Mesendoderm (in vitro differentiated cells): ENCODE measurements at regions not wholly inside any gene's neighbourhood (a gene's known extent, or its start where the extent isn't known, plus 50 kb on each side); places are given as distances from the start of the nearest gene placed in this dataset.
"Not testable (repeated sequence)": the region's sequence is repeated elsewhere in the genome, so short reads cannot be mapped to it uniquely, and the experiment has no call there.

Source experiments
- DNase-seq: peaks from one replicate; pipeline ENCODE4 v3.0.0; 2013
- H2AK5ac ChIP-seq: 2 replicates; pipeline ENCODE4 v1.6.1; 2013; ENCODE audit warnings: low read length, inconsistent platforms
- H2BK120ac ChIP-seq: 2 replicates; pipeline ENCODE4 v1.6.1; 2013; ENCODE audit warnings: low read depth, mild to moderate bottlenecking, low read length, moderate library complexity, mixed read lengths
- H2BK15ac ChIP-seq: replicated peaks from 2 replicates; pipeline ENCODE4 v1.6.1; 2013; ENCODE audit warnings: low read depth, mild to moderate bottlenecking, moderate library complexity
- H2BK5ac ChIP-seq: 2 replicates; pipeline ENCODE4 v1.6.1; 2013; ENCODE audit warnings: low read length, inconsistent platforms
- H3K18ac ChIP-seq: 2 replicates; pipeline ENCODE4 v1.6.1; 2013; ENCODE audit warnings: mild to moderate bottlenecking, low read length, mixed read lengths
- H3K23ac ChIP-seq: one replicate; pipeline ENCODE4 v1.6.1; 2013; ENCODE audit warnings: low read length
- H3K27ac ChIP-seq: 2 replicates; pipeline ENCODE4 v1.5.1; 2013; ENCODE audit warnings: low read depth, mild to moderate bottlenecking, inconsistent platforms, low read length, moderate library complexity
- H3K27me3 ChIP-seq: 2 replicates; pipeline ENCODE4 v1.6.1; 2013; ENCODE audit warnings: low read length, control low read depth, mild to moderate bottlenecking, inconsistent platforms; ENCODE audit not compliant: insufficient read depth, poor library complexity
- H3K36me3 ChIP-seq: 2 replicates; pipeline ENCODE4 v1.6.1; 2013; ENCODE audit warnings: low read length, inconsistent platforms; ENCODE audit not compliant: control insufficient read depth, insufficient read depth
- H3K4ac ChIP-seq: one replicate; pipeline ENCODE4 v1.6.1; 2013; ENCODE audit warnings: low read depth, mild to moderate bottlenecking, low read length, moderate library complexity
- H3K4me1 ChIP-seq: 2 replicates; pipeline ENCODE4 v1.6.1; 2013; ENCODE audit warnings: low read depth, low read length, inconsistent platforms; ENCODE audit not compliant: control insufficient read depth
- H3K4me2 ChIP-seq: 2 replicates; pipeline ENCODE4 v1.6.1; 2013; ENCODE audit warnings: low read length
- H3K4me3 ChIP-seq: 2 replicates; pipeline ENCODE4 v1.5.1; 2013; ENCODE audit warnings: mild to moderate bottlenecking, low read length
- H3K56ac ChIP-seq: one replicate; pipeline ENCODE4 v1.6.1; 2013; ENCODE audit warnings: low read length
- H3K79me1 ChIP-seq: 2 replicates; pipeline ENCODE4 v1.6.1; 2013; ENCODE audit warnings: low read length, inconsistent platforms
- H3K79me2 ChIP-seq: 2 replicates; pipeline ENCODE4 v1.6.1; 2013; ENCODE audit warnings: mild to moderate bottlenecking, low read length; ENCODE audit not compliant: control insufficient read depth, insufficient read depth
- H3K9ac ChIP-seq: 2 replicates; pipeline ENCODE4 v1.6.1; 2013; ENCODE audit warnings: low read length, inconsistent platforms
- H4K5ac ChIP-seq: one replicate; pipeline ENCODE4 v1.6.1; 2013; ENCODE audit warnings: low read length
- H4K8ac ChIP-seq: one replicate; pipeline ENCODE4 v1.6.1; 2013; ENCODE audit warnings: low read depth, mild to moderate bottlenecking, control low read depth, low read length, moderate library complexity
- WGBS: extraction: QIAGEN DNeasy Blood & Tissue Kit; methylation state at CpG from one replicate; pipeline ENCODE4 v1.1.7; 2013; ENCODE audit warnings: low lambda C conversion rate, missing lambda C conversion rate; ENCODE audit not compliant: insufficient coverage; ENCODE audit errors: extremely low coverage; 5-methylcytosine and 5-hydroxymethylcytosine counted together

- Histone ChIP-seq H3K9ac (no peak overlapping the region), H3K79me1 (no peaks in the 10 kb centered on the region), H3K23ac (no peak overlapping the region), H3K36me3 (no peaks in the 10 kb centered on the region), H2BK5ac (no peak overlapping the region), H3K79me2 (no peaks in the 10 kb centered on the region), H3K4me2 (no peak overlapping the region), H4K8ac (no peak overlapping the region), H3K27ac (no peak overlapping the region), H4K5ac (no peak overlapping the region), H2AK5ac (no peak overlapping the region), H2BK120ac (no peak overlapping the region), H3K4me3 (no peak overlapping the region), H3K56ac (no peak overlapping the region), H3K27me3 (no peaks in the 10 kb centered on the region), H3K4me1 (no peaks in the 10 kb centered on the region), H2BK15ac (no peak overlapping the region), H3K18ac (no peak overlapping the region), H3K4ac (no peak overlapping the region)
- no CpG with 5 or more reads among the region's 9 CpGs for WGBS
- no peak for DNase-seq
These were observed 184.7 kb upstream of the PFKP start for GRCh38 chr10:2882628-2883027.

DNA sequence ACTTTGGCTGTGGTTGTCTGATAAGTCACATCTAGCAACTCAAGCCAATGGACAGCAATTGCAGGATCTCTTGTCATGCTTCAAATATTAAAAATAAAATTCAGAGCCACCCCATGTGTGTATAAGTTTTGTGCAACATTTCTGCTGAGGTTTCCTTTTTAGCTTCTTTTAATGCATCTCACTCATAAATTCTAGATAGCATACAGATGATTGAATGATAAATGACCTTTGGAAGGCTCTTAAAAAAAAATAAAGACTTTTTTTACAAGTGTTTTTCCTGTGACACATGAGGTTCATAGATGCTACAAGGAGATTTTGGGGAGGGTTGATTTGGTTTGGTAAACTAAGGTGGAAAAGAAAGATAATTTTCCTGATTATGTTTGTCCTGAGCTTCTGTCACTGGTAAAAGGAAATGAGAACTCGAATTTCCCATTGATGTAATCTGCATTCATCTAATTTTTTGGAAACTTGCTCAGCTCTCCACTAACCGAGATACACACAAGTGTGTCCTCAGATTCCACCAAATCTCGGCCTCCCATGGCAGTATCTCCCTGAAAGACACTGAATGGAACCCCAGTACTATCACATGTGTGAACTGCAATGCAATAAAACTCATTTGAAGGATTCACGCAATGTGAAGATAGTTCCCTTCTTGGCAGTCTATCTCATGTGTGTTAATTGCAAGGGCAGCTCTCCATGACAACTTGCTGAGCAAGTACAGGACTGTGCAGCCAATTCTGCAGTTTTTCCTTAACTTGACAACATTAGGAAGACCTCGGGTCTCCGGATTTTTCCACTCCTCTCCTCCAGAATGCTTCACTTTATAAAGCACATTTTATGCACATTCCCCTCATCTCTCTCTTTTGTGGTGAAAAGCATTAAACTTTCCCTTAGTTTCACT lies 185.4 kb upstream of the PFKP start:
- no peak overlapping the region for H3K9ac ChIP-seq
- H3K79me1 ChIP-seq, result no peaks in the 10 kb centered on the region
- H3K56ac ChIP-seq, result no peak overlapping the region
- H3K18ac ChIP-seq, result no peak overlapping the region
- H3K36me3 ChIP-seq, result no peaks in the 10 kb centered on the region
- no peaks in the 10 kb centered on the region for H3K27me3 ChIP-seq
- no peak for DNase-seq
- H2AK5ac ChIP-seq, result no peak overlapping the region
- H3K27ac ChIP-seq, result no peak overlapping the region
- H3K4ac ChIP-seq, result no peak overlapping the region
- no peaks in the 10 kb centered on the region for H3K79me2 ChIP-seq
- no peak overlapping the region for H4K5ac ChIP-seq
- no peak overlapping the region for H2BK15ac ChIP-seq
- H2BK5ac ChIP-seq, result no peak overlapping the region
- no peak overlapping the region for H3K4me2 ChIP-seq
- H3K4me1 ChIP-seq, result no peaks in the 10 kb centered on the region
- no peak overlapping the region for H3K4me3 ChIP-seq
- H3K23ac ChIP-seq, result no peak overlapping the region
- no CpG with 5 or more reads among the region's 6 CpGs for WGBS
- no peak overlapping the region for H2BK120ac ChIP-seq
- no peak overlapping the region for H4K8ac ChIP-seq

- not testable (repeated sequence) for H3K4me3 ChIP-seq, DNase-seq, H4K5ac ChIP-seq, H3K36me3 ChIP-seq, H3K4ac ChIP-seq, H3K27me3 ChIP-seq, H3K27ac ChIP-seq, H3K79me2 ChIP-seq, H2BK120ac ChIP-seq, H2BK15ac ChIP-seq, H3K9ac ChIP-seq, H3K4me2 ChIP-seq, H3K18ac ChIP-seq, H3K79me1 ChIP-seq, H2BK5ac ChIP-seq, H3K23ac ChIP-seq, H4K8ac ChIP-seq, H3K4me1 ChIP-seq, H3K56ac ChIP-seq, H2AK5ac ChIP-seq
- no CpG with 5 or more reads among the region's 2 CpGs for WGBS
These were observed 187.3 kb upstream of the PFKP start for GRCh38 chr10:2880050-2880449.

DNA sequence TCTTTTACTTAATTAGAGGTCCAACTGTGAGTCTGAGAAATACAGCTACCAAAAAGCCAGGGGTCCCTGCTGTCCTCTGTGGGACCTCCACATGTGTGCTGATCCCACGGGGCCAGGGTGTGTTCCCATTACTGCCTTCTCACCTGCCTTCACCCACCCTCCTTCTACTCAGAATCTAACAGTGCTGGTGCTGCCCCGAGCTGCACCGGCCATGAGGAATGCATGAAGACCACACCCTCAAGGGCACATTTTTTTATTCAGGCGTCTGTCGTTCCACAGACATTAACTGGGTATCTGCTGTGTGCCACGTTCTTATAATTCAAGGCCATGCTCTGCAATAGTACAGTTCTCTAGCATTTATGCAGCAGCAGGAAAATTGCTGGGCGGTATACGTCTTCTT lies 188.5 kb upstream of the PFKP start:
- no CpG with 5 or more reads among the region's 8 CpGs for WGBS
- H3K9ac ChIP-seq, result no peak overlapping the region
- no peak overlapping the region for H3K4me2 ChIP-seq

DNA sequence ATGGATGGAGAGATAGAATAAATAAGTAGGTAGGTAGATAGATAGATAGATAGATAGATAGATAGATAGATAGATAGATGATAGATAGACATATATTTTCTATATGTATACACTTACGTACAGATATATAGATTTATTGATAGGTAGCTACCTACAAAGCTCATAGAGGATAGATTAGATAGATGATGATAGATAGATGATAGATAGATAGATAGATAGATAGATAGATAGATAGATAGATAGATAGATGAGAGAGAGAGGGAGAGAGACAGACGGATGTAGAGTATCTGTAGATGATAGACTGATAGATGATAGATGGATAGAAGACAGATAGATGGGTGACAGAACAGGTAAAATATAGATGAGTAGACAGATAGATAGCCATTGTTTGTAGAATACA lies 191.3 kb upstream of the PFKP start:
- no peaks in the 10 kb centered on the region for H3K27me3 ChIP-seq
- WGBS, result no CpG with 5 or more reads among the region's 2 CpGs
- H3K4me2 ChIP-seq, result no peak overlapping the region
- H3K36me3 ChIP-seq, result no peaks in the 10 kb centered on the region
- no peak overlapping the region for H4K5ac ChIP-seq
- no peak overlapping the region for H3K18ac ChIP-seq
- no peak overlapping the region for H2BK120ac ChIP-seq
- no peak overlapping the region for H3K4me3 ChIP-seq
- no peak overlapping the region for H3K23ac ChIP-seq
- no peak overlapping the region for H3K4ac ChIP-seq
- H3K9ac ChIP-seq, result no peak overlapping the region
- no peak overlapping the region for H2AK5ac ChIP-seq
- no peaks in the 10 kb centered on the region for H3K4me1 ChIP-seq
- no peaks in the 10 kb centered on the region for H3K79me1 ChIP-seq
- no peak overlapping the region for H3K56ac ChIP-seq
- H2BK5ac ChIP-seq, result no peak overlapping the region
- no peak overlapping the region for H2BK15ac ChIP-seq
- H4K8ac ChIP-seq, result no peak overlapping the region
- H3K27ac ChIP-seq, result no peak overlapping the region
- DNase-seq, result no peak
- H3K79me2 ChIP-seq, result no peaks in the 10 kb centered on the region

More for the DNA sequence above, 188.5 kb upstream of the PFKP start:
- H3K4me3 ChIP-seq, result no peak overlapping the region
- H3K36me3 ChIP-seq, result no peaks in the 10 kb centered on the region
- no peak overlapping the region for H4K5ac ChIP-seq
- H3K56ac ChIP-seq, result no peak overlapping the region
- H3K27ac ChIP-seq, result no peak overlapping the region
- no peak overlapping the region for H3K18ac ChIP-seq
- no peak overlapping the region for H3K4ac ChIP-seq
- no peak for DNase-seq
- H3K79me1 ChIP-seq, result no peaks in the 10 kb centered on the region
- no peak overlapping the region for H4K8ac ChIP-seq
- H2BK15ac ChIP-seq, result no peak overlapping the region
- no peaks in the 10 kb centered on the region for H3K27me3 ChIP-seq
- no peak overlapping the region for H2BK5ac ChIP-seq
- H3K4me1 ChIP-seq, result no peaks in the 10 kb centered on the region
- no peaks in the 10 kb centered on the region for H3K79me2 ChIP-seq
- no peak overlapping the region for H2AK5ac ChIP-seq
- no peak overlapping the region for H3K23ac ChIP-seq
- no peak overlapping the region for H2BK120ac ChIP-seq

DNA sequence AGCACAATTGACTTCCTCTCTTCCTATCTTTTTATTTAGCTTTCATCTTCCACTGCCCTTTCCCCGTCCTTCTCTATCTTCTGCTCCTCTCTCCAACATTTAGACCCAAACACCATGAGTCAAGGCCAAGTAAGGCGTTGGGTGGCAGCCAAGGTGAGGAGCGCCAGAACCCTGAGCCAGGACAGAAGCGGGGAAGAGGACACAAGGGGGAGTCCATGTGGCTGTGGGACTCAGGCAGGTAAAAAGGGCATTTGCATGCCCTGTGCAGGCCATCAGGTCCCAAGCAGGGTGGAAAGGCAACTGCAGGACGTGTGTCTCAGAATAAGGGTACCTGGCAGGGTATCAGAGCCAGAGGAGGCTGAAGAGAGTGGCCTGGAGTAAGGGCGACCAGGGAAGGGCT lies 192.4 kb upstream of the PFKP start:
- Histone ChIP-seq H2BK120ac (no peak overlapping the region), H3K23ac (no peak overlapping the region), H2AK5ac (no peak overlapping the region), H4K5ac (no peak overlapping the region), H3K79me2 (no peaks in the 10 kb centered on the region), H3K56ac (no peak overlapping the region), H3K18ac (no peak overlapping the region), H3K9ac (no peak overlapping the region), H2BK5ac (no peak overlapping the region), H3K4me3 (no peak overlapping the region), H3K4me2 (no peak overlapping the region), H3K27ac (no peak overlapping the region), H4K8ac (no peak overlapping the region), H3K79me1 (no peaks in the 10 kb centered on the region), H3K36me3 (no peaks in the 10 kb centered on the region), H3K4me1 (no peaks in the 10 kb centered on the region), H3K4ac (no peak overlapping the region), H3K27me3 (no peaks in the 10 kb centered on the region), H2BK15ac (no peak overlapping the region)
- DNase-seq, result no peak
- no CpG with 5 or more reads among the region's 6 CpGs for WGBS
